ENCODE measurements at regions not wholly inside any gene's neighbourhood (a gene's known extent, or its start where the extent isn't known, plus 50 kb on each side); places are given as distances from the start of the nearest gene placed in this dataset.

DNA sequence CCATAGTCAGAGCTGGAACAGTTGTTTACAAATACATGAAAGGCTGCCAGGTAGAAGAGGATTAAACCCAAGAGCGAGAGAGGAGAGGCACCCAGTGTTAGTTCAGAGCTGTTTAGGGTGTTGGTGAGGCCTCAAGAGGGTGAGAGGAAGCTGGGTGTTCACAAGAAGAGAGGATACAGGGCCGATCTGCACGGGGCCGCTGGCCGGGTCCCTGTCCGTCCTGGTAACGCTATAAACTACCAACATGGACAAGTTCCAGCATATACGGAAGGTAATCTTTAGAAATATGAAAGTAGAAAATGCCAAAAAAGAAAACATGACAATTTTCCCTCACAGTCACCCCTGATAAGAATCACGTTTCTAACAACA lies 109.7 kb downstream of the TMEM18 start:
- no peak overlapping the region for H3K4me3 ChIP-seq (ENCODE audit: low read length in 3 of 3)
- no peaks in the 10 kb centered on the region for H3K27me3 ChIP-seq (ENCODE audit: control insufficient read depth, insufficient read depth, low read length)
- H3K9me3 ChIP-seq (ENCODE audit: control insufficient read depth in 2 of 3, insufficient read depth in 1 of 3, low read length in 3 of 3), result peaks cover 0 to 2% (median 0%) of the 10 kb centered on the region in 3 donors
- no peak for DNase-seq
- no peaks in the 10 kb centered on the region for H3K36me3 ChIP-seq (ENCODE audit: control insufficient read depth in 2 of 3, insufficient read depth in 3 of 3, low read length in 3 of 3)
- no peak for TF ChIP-seq CTCF (IDR thresholded peaks at IDR 0.05; ENCODE audit: borderline replicate concordance, extremely low read depth, insufficient read depth)
- no peak overlapping the region for H3K9ac ChIP-seq (ENCODE audit: low read length in 3 of 3)
- intact Hi-C loops (cut with DNase I), result no loop called here
- no peaks in the 10 kb centered on the region for H3K4me1 ChIP-seq (ENCODE audit: control insufficient read depth in 2 of 3, insufficient read depth in 2 of 3, low read depth in 1 of 3, low read length in 3 of 3)
- no peak overlapping the region for H3K27ac ChIP-seq (ENCODE audit: low read depth in 2 of 2, low read length in 2 of 2)
- FAIRE-seq, result no peak

DNA sequence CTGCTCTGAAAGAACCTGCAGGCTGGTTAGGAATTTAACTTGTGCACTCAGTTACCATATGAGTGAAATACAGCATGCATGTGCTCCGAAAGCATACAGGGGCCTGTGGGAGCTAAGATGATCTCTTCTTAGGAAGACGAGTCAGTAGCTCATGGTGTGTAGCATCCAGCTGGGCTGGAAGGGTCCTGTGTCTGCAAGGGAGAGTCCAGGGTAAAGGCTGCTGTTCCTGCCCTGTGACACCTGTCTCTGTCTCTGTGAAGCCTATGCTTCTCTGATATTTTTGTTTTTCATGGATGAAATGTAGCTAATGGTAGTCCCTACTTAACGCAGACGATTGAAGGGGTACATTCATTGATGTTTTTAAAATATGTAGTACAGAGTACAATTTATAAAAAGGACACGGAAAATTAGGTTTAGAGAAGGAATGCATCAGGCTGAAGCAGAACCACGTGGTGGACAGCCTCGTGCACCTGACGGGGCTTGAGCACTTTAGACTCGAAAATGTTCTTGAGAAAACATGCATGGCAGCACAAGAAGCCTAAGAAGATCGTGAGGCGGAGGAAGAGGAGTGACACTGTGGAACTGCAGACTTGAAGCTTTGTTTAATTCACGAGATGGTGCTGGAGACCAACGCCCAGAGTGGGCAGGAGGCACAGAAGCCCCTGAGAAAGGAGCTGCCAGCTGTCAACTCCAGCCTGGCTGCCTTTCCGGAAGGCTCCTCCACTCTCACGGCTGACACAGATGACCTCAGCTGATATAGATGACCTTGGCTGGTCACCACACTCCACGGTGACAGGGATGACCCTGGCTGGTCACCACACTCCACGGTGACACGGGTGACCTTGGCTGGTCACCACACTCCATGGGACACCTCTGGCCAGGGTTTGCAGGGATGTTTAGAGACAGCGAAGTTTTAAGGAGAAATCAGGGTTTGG lies 110.6 kb downstream of the TMEM18 start:
- FAIRE-seq (no peak), DNase-seq (no peak)
- H3K27ac ChIP-seq (ENCODE audit: low read depth in 2 of 2, low read length in 2 of 2), result no peak overlapping the region
- no peaks in the 10 kb centered on the region for H3K4me1 ChIP-seq (ENCODE audit: control insufficient read depth in 2 of 3, insufficient read depth in 2 of 3, low read depth in 1 of 3, low read length in 3 of 3)
- H3K9ac ChIP-seq (ENCODE audit: low read length in 3 of 3), result no peak overlapping the region
- intact Hi-C loops (cut with DNase I), result no loop called here
- no peak for TF ChIP-seq CTCF (IDR thresholded peaks at IDR 0.05; ENCODE audit: borderline replicate concordance, extremely low read depth, insufficient read depth)
- H3K4me3 ChIP-seq (ENCODE audit: low read length in 3 of 3), result no peak overlapping the region
- no peaks in the 10 kb centered on the region for H3K9me3 ChIP-seq (ENCODE audit: control insufficient read depth in 2 of 3, insufficient read depth in 1 of 3, low read length in 3 of 3)
- no peaks in the 10 kb centered on the region for H3K36me3 ChIP-seq (ENCODE audit: control insufficient read depth in 2 of 3, insufficient read depth in 3 of 3, low read length in 3 of 3)
- no peaks in the 10 kb centered on the region for H3K27me3 ChIP-seq (ENCODE audit: control insufficient read depth, insufficient read depth, low read length)

GRCh38 chr2:564471-565181 lies 112.6 kb downstream of the TMEM18 start:
- Histone ChIP-seq H3K4me1 (ENCODE audit: control insufficient read depth in 2 of 3, insufficient read depth in 2 of 3, low read depth in 1 of 3, low read length in 3 of 3) (no peaks in the 10 kb centered on the region), H3K27me3 (ENCODE audit: control insufficient read depth, insufficient read depth, low read length) (no peaks in the 10 kb centered on the region), H3K27ac (ENCODE audit: low read depth in 2 of 2, low read length in 2 of 2) (no peak overlapping the region), H3K4me3 (ENCODE audit: low read length in 3 of 3) (no peak overlapping the region), H3K9ac (ENCODE audit: low read length in 3 of 3) (no peak overlapping the region), H3K9me3 (ENCODE audit: control insufficient read depth in 2 of 3, insufficient read depth in 1 of 3, low read length in 3 of 3) (no peaks in the 10 kb centered on the region), H3K36me3 (ENCODE audit: control insufficient read depth in 2 of 3, insufficient read depth in 3 of 3, low read length in 3 of 3) (no peaks in the 10 kb centered on the region)
- FAIRE-seq (no peak), DNase-seq (no peak)
- intact Hi-C loops (cut with DNase I), result no loop called here
- TF ChIP-seq CTCF (IDR thresholded peaks at IDR 0.05; ENCODE audit: borderline replicate concordance, extremely low read depth, insufficient read depth), result no peak
